H9 (cell line): ENCODE measurements at regions not wholly inside any gene's neighbourhood (a gene's known extent, or its start where the extent isn't known, plus 50 kb on each side); places are given as distances from the start of the nearest gene placed in this dataset.

Experiments
- DNase-seq: peaks from one replicate; pipeline ENCODE4 v3.0.0-alpha.2; 2017
- H2AFZ ChIP-seq: one replicate; pipeline ENCODE4 v1.6.1; 2013; ENCODE audit warnings: mild to moderate bottlenecking, low read length, control low read depth, moderate library complexity
- H2AK5ac ChIP-seq: 2 replicates; pipeline ENCODE4 v1.6.1; 2013; ENCODE audit warnings: low read length, control low read depth, mixed read lengths; ENCODE audit not compliant: insufficient read length
- H2BK120ac ChIP-seq: one replicate; pipeline ENCODE4 v1.6.1; 2013; ENCODE audit warnings: low read depth, mild to moderate bottlenecking, low read length, control low read depth, inconsistent platforms; ENCODE audit not compliant: poor library complexity, severe bottlenecking
- H2BK12ac ChIP-seq: 2 replicates; pipeline ENCODE4 v1.6.1; 2013; ENCODE audit warnings: low read length, control low read depth, mixed read lengths, low read depth; ENCODE audit not compliant: insufficient read length
- H2BK15ac ChIP-seq: 2 replicates; pipeline ENCODE4 v1.6.1; 2013; ENCODE audit warnings: low read depth, low read length, control low read depth
- H2BK20ac ChIP-seq: one replicate; pipeline ENCODE4 v1.6.1; 2013; ENCODE audit warnings: low read depth, mild to moderate bottlenecking, low read length, control low read depth, inconsistent platforms; ENCODE audit not compliant: poor library complexity, severe bottlenecking
- H2BK5ac ChIP-seq: 2 replicates; pipeline ENCODE4 v1.6.1; 2013; ENCODE audit warnings: low read length, control low read depth, mixed read lengths; ENCODE audit not compliant: insufficient read length
- H3K14ac ChIP-seq: 2 replicates; pipeline ENCODE4 v1.6.1; 2013; ENCODE audit warnings: low read length, control low read depth; ENCODE audit not compliant: insufficient read depth
- H3K18ac ChIP-seq: 2 replicates; pipeline ENCODE4 v1.6.1; 2013; ENCODE audit warnings: low read depth, mild to moderate bottlenecking, mixed read lengths, low read length, control low read depth; ENCODE audit not compliant: insufficient read length
- H3K23ac ChIP-seq: 2 replicates; pipeline ENCODE4 v1.6.1; 2013; ENCODE audit warnings: low read length, control low read depth, mixed read lengths, low read depth; ENCODE audit not compliant: insufficient read length
- H3K23me2 ChIP-seq: 2 replicates; pipeline ENCODE4 v1.6.1; 2013; ENCODE audit warnings: low read depth, mild to moderate bottlenecking, mixed read lengths, low read length, control low read depth; ENCODE audit not compliant: insufficient read length, poor library complexity, severe bottlenecking
- H3K27ac ChIP-seq: 2 replicates; pipeline ENCODE4 v1.5.1; 2013; ENCODE audit warnings: low read length, control low read depth, mixed read lengths, low read depth; ENCODE audit not compliant: insufficient read length
- H3K27me3 ChIP-seq: 2 replicates; pipeline ENCODE4 v1.6.1; 2013; ENCODE audit warnings: low read length, control low read depth, inconsistent platforms; ENCODE audit not compliant: insufficient read depth
- H3K4ac ChIP-seq: 2 replicates; pipeline ENCODE4 v1.6.1; 2013; ENCODE audit warnings: low read depth, mild to moderate bottlenecking, control low read depth, inconsistent platforms, low read length, moderate library complexity
- H3K4me1 ChIP-seq: 2 replicates; pipeline ENCODE4 v1.6.1; 2013; ENCODE audit warnings: low read length, control low read depth, inconsistent platforms; ENCODE audit not compliant: insufficient read depth
- H3K4me2 ChIP-seq: 2 replicates; pipeline ENCODE4 v1.6.1; 2013; ENCODE audit warnings: low read length, control low read depth, mixed read lengths; ENCODE audit not compliant: insufficient read length, insufficient read depth
- H3K56ac ChIP-seq: 2 replicates; pipeline ENCODE4 v1.6.1; 2013; ENCODE audit warnings: low read depth, mild to moderate bottlenecking, mixed read lengths, low read length, control low read depth; ENCODE audit not compliant: insufficient read length
- H3K79me1 ChIP-seq: 2 replicates; pipeline ENCODE4 v1.6.1; 2013; ENCODE audit warnings: low read depth, mild to moderate bottlenecking, moderate library complexity, low read length, control low read depth, inconsistent platforms; ENCODE audit not compliant: insufficient read depth, poor library complexity, severe bottlenecking
- H3K79me2 ChIP-seq: 2 replicates; pipeline ENCODE4 v1.6.1; 2013; ENCODE audit warnings: low read length, control low read depth, inconsistent platforms; ENCODE audit not compliant: insufficient read depth
- H3K9ac ChIP-seq: 2 replicates; pipeline ENCODE4 v1.6.1; 2013; ENCODE audit warnings: low read length, control low read depth, mixed read lengths; ENCODE audit not compliant: insufficient read length; ENCODE audit errors: extremely low read depth
- H3K9me3 ChIP-seq: one replicate; pipeline ENCODE4 v1.6.1; 2013; ENCODE audit warnings: low read depth, low read length, inconsistent platforms; ENCODE audit not compliant: control insufficient read depth
- H3T11ph ChIP-seq: one replicate; pipeline ENCODE4 v1.6.1; 2013; ENCODE audit warnings: mild to moderate bottlenecking, low read length, control low read depth, inconsistent platforms
- H4K20me1 ChIP-seq: one replicate; pipeline ENCODE4 v1.6.1; 2013; ENCODE audit not compliant: control insufficient read depth, insufficient read length, insufficient read depth
- H4K5ac ChIP-seq: 2 replicates; pipeline ENCODE4 v1.6.1; 2013; ENCODE audit warnings: low read depth, mild to moderate bottlenecking, mixed read lengths, low read length, control low read depth; ENCODE audit not compliant: insufficient read length
- H4K8ac ChIP-seq: replicated peaks from 2 replicates; pipeline ENCODE4 v1.6.1; 2013; ENCODE audit warnings: low read length, control low read depth, mixed read lengths, low read depth; ENCODE audit not compliant: insufficient read length
- H4K91ac ChIP-seq: 2 replicates; pipeline ENCODE4 v1.6.1; 2013; ENCODE audit warnings: low read depth, mild to moderate bottlenecking, moderate library complexity, mixed read lengths, low read length, control low read depth; ENCODE audit not compliant: insufficient read length
- H3K27ac Mint-ChIP-seq, 3 experiments: 2 replicates in 2 of 3; 3 replicates in 1 of 3; pipeline ENCODE4 v1.8.0; 2020 to 2021; ENCODE audit warnings: mixed read lengths in 3 of 3, mild to moderate bottlenecking in 1 of 3, moderate library complexity in 1 of 3
- H3K27me3 Mint-ChIP-seq: 2 replicates; pipeline ENCODE4 v1.8.0; 2021; ENCODE audit warnings: low read depth, mild to moderate bottlenecking, moderate library complexity, mixed read lengths
- H3K36me3 Mint-ChIP-seq, 3 experiments: 2 replicates in 2 of 3; 3 replicates in 1 of 3; pipeline ENCODE4 v1.8.0; 2020 to 2021; ENCODE audit warnings: low read depth in 3 of 3, mixed read lengths in 3 of 3; ENCODE audit not compliant: insufficient read depth in 1 of 3
- H3K4me1 Mint-ChIP-seq, 2 experiments: 2 replicates each; pipeline ENCODE4 v1.8.0; 2020; ENCODE audit warnings: mixed read lengths in 2 of 2
- H3K4me3 Mint-ChIP-seq, 2 experiments: 2 replicates in 1 of 2; 3 replicates in 1 of 2; pipeline ENCODE4 v1.8.0; 2020 to 2021; ENCODE audit warnings: mild to moderate bottlenecking in 2 of 2, mixed read lengths in 2 of 2, moderate library complexity in 1 of 2
- H3K9me3 Mint-ChIP-seq, 2 experiments: 2 replicates in 1 of 2; 3 replicates in 1 of 2; pipeline ENCODE4 v1.8.0; 2020; ENCODE audit warnings: mild to moderate bottlenecking in 2 of 2, mixed read lengths in 2 of 2, moderate library complexity in 1 of 2
- CTCF ChIP-seq: fragments of 200-600 bp; sonication (generic); conservative IDR thresholded peaks from 3 replicates; pipeline ENCODE4 v1.8.0; 2021; ENCODE audit warnings: antibody characterized with exemption, mild to moderate bottlenecking
- WGBS: extraction: QIAGEN DNeasy Blood & Tissue Kit; methylation state at CpG from one replicate; pipeline ENCODE4 v1.1.7; 2013; ENCODE audit warnings: missing lambda C conversion rate, low lambda C conversion rate, mixed read lengths; ENCODE audit not compliant: insufficient read length; ENCODE audit errors: extremely low coverage; 5-methylcytosine and 5-hydroxymethylcytosine counted together

GRCh38 chr22:44585559-44586350 is 87.7 kb upstream of the RTL6 start:
- H3K79me2 ChIP-seq: no peaks in the 10 kb centered on the region
- no peak overlapping the region for H2BK20ac ChIP-seq
- H2AK5ac ChIP-seq: no peak overlapping the region
- no peaks in the 10 kb centered on the region for H3K4me1 ChIP-seq
- H3K18ac ChIP-seq: no peak overlapping the region
- no peaks in the 10 kb centered on the region for H3K9me3 ChIP-seq
- H3K27me3 ChIP-seq: no peaks in the 10 kb centered on the region
- H4K5ac ChIP-seq: no peak overlapping the region
- H3K9me3 Mint-ChIP-seq: peaks cover 4 to 8% of the 10 kb centered on the region in 2 experiments; a peak in 4 of 5 replicates
- H3K4me2 ChIP-seq: no peak overlapping the region
- no peak overlapping the region for H3T11ph ChIP-seq
- H3K23me2 ChIP-seq: no peaks in the 10 kb centered on the region
- H2AFZ ChIP-seq: no peak overlapping the region
- H4K8ac ChIP-seq: no peak overlapping the region
- no peak overlapping the region for H2BK120ac ChIP-seq
- H3K27me3 Mint-ChIP-seq: peaks cover 42% of the 10 kb centered on the region
- no peaks in the 10 kb centered on the region for H3K79me1 ChIP-seq
- TF ChIP-seq CTCF: no peak
- no peak overlapping the region for H3K9ac ChIP-seq
- DNase-seq: no peak
- H3K36me3 Mint-ChIP-seq: peaks cover 0 to 7% (median 3%) of the 10 kb centered on the region in 3 experiments; a peak in 5 of 7 replicates
- no peak overlapping the region for H3K27ac ChIP-seq
- WGBS: no CpG with 5 or more reads among the region's 20 CpGs
- peaks cover 0 to 16% of the 10 kb centered on the region in 2 experiments; a peak in 2 of 4 replicates for H3K4me1 Mint-ChIP-seq
- no peak overlapping the region for H2BK12ac ChIP-seq
- H3K4ac ChIP-seq: no peak overlapping the region
- no peak overlapping the region for H3K27ac Mint-ChIP-seq
- H3K56ac ChIP-seq: no peak overlapping the region
- peak overlapping the region in 1 of 2 experiments; percentile 13; a peak in 1 of 5 replicates for H3K4me3 Mint-ChIP-seq
- H4K91ac ChIP-seq: no peak overlapping the region
- no peak overlapping the region for H2BK15ac ChIP-seq
- H4K20me1 ChIP-seq: no peaks in the 10 kb centered on the region
- no peak overlapping the region for H3K23ac ChIP-seq
- no peak overlapping the region; the same call in 1 of the 2 replicates for H3K14ac ChIP-seq
- no peak overlapping the region for H2BK5ac ChIP-seq
